Loucy (cell line): ENCODE measurements at regions not wholly inside any gene's neighbourhood (a gene's known extent, or its start where the extent isn't known, plus 50 kb on each side); places are given as distances from the start of the nearest gene placed in this dataset.

Experiments
- H2AFZ ChIP-seq: fragments of 200-600 bp; sonication (generic); 2 replicates; pipeline ENCODE4 v1.6.0; 2016; ENCODE audit warnings: antibody characterized with exemption, mild to moderate bottlenecking, low read length, moderate library complexity
- H3F3A ChIP-seq: fragments of 200-600 bp; 2 replicates; pipeline ENCODE4 v1.6.0; 2016; ENCODE audit warnings: antibody characterized with exemption, low read depth, mild to moderate bottlenecking
- H3K27me3 ChIP-seq: fragments of 200-600 bp; sonication (generic); 2 replicates; pipeline ENCODE4 v1.6.1; 2014; ENCODE audit warnings: low read length, mild to moderate bottlenecking; ENCODE audit not compliant: insufficient read depth, poor library complexity, severe bottlenecking
- H3K36me3 ChIP-seq: fragments of 200-600 bp; sonication (generic); 2 replicates; pipeline ENCODE4 v1.6.1; 2016; ENCODE audit warnings: low read length; ENCODE audit not compliant: insufficient read depth
- H3K4me1 ChIP-seq: fragments of 200-600 bp; sonication (generic); 2 replicates; pipeline ENCODE4 v1.5.1; 2014; ENCODE audit warnings: low read length, mild to moderate bottlenecking; ENCODE audit not compliant: insufficient read depth, poor library complexity, severe bottlenecking
- H3K4me2 ChIP-seq: fragments of 200-600 bp; sonication (generic); 2 replicates; pipeline ENCODE4 v1.6.0; 2014; ENCODE audit warnings: antibody characterized with exemption, low read length, low read depth, mild to moderate bottlenecking; ENCODE audit not compliant: poor library complexity, severe bottlenecking
- H3K4me3 ChIP-seq: fragments of 200-600 bp; sonication (generic); 2 replicates; pipeline ENCODE4 v1.5.1; 2014; ENCODE audit warnings: low read length, mild to moderate bottlenecking, mixed read lengths; ENCODE audit not compliant: poor library complexity, severe bottlenecking
- H3K79me2 ChIP-seq: fragments of 200-600 bp; sonication (generic); 2 replicates; pipeline ENCODE4 v1.6.1; 2014; ENCODE audit warnings: low read length; ENCODE audit not compliant: insufficient read depth
- H3K9ac ChIP-seq: fragments of 200-600 bp; sonication (generic); 2 replicates; pipeline ENCODE4 v1.6.0; 2014; ENCODE audit warnings: mild to moderate bottlenecking, low read depth, low read length, moderate library complexity; ENCODE audit not compliant: poor library complexity, severe bottlenecking
- H3K9me2 ChIP-seq: fragments of 200-600 bp; sonication (generic); replicated peaks from 2 replicates; pipeline ENCODE4 v1.6.1; 2016; ENCODE audit warnings: low read depth, low read length, mixed read lengths
- H3K9me3 ChIP-seq: fragments of 200-600 bp; sonication (generic); 2 replicates; pipeline ENCODE4 v1.6.1; 2014; ENCODE audit warnings: mild to moderate bottlenecking, antibody characterized with exemption, low read length, low read depth; ENCODE audit not compliant: insufficient read depth
- H4K20me1 ChIP-seq: fragments of 200-600 bp; sonication (generic); 2 replicates; pipeline ENCODE4 v1.6.0; 2014; ENCODE audit warnings: antibody characterized with exemption, low read length, mild to moderate bottlenecking; ENCODE audit not compliant: insufficient read depth, poor library complexity, severe bottlenecking
- EZH2phosphoT487 ChIP-seq: fragments of 200-600 bp; IDR thresholded peaks from 2 replicates; pipeline ENCODE4 v1.6.1; 2018; ENCODE audit warnings: antibody characterized with exemption, mild to moderate bottlenecking, moderate library complexity, borderline replicate concordance
- TF ChIP-seq, protein P1 (sequence below): fragments of 200-600 bp; sonication (generic); conservative IDR thresholded peaks from 2 replicates; pipeline ENCODE4 v1.5.1; 2014; ENCODE audit warnings: mild to moderate bottlenecking, antibody characterized with exemption, low read length

DNA sequence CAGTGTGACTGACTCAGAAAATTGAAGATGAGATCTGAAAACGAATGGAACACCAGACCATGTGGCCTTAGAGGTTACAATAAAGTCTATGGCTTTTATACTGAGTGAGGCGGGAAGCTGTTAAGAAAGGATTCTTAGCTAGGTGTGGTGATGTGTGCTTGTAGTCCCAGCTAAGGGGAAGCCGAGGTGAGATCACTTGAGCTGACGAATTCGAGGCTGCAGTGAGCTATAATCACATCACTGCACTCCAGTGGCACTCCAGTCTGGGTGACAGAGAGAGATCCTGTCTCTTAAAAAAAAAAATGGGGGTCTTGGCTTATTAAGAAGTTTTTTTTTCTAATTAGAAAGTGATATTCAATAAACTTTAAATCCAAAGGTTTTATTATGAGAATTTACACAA, 678.6 kb downstream of the TMTC2 start:
- H3K79me2 ChIP-seq = no peaks in the 10 kb centered on the region
- no peaks in the 10 kb centered on the region for H3F3A ChIP-seq
- no peaks in the 10 kb centered on the region for H3K4me1 ChIP-seq
- H3K9me2 ChIP-seq = no peaks in the 10 kb centered on the region
- no peak overlapping the region for H3K4me3 ChIP-seq
- no peaks in the 10 kb centered on the region for H4K20me1 ChIP-seq
- no peak overlapping the region for H3K9ac ChIP-seq
- no peak for TF ChIP-seq EZH2phosphoT487
- TF ChIP-seq, protein P1, sequence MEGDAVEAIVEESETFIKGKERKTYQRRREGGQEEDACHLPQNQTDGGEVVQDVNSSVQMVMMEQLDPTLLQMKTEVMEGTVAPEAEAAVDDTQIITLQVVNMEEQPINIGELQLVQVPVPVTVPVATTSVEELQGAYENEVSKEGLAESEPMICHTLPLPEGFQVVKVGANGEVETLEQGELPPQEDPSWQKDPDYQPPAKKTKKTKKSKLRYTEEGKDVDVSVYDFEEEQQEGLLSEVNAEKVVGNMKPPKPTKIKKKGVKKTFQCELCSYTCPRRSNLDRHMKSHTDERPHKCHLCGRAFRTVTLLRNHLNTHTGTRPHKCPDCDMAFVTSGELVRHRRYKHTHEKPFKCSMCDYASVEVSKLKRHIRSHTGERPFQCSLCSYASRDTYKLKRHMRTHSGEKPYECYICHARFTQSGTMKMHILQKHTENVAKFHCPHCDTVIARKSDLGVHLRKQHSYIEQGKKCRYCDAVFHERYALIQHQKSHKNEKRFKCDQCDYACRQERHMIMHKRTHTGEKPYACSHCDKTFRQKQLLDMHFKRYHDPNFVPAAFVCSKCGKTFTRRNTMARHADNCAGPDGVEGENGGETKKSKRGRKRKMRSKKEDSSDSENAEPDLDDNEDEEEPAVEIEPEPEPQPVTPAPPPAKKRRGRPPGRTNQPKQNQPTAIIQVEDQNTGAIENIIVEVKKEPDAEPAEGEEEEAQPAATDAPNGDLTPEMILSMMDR = no peak
- H3K36me3 ChIP-seq = no peaks in the 10 kb centered on the region
- H3K4me2 ChIP-seq = no peak overlapping the region
- H3K9me3 ChIP-seq = no peaks in the 10 kb centered on the region
- no peaks in the 10 kb centered on the region for H3K27me3 ChIP-seq
- H2AFZ ChIP-seq = no peak overlapping the region

DNA sequence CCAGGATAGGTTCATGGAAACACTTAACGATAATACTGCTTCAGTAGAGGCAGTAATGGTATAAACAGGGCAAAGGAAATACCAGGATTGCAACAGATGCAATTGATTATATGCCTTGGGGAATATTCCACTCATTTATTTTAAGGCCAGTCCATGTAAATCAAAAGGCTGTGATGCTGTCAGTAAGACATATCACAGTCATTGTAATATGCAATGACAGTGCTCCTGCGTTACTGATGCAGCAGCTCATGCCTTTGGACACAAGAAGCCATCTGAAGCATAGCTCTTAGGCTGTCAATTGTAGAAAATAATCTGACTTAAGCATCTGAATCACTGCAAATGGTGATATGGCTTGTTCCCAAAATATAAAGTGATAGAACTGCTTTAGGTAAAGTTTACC, 674.8 kb downstream of the TMTC2 start:
- no peak for TF ChIP-seq EZH2phosphoT487
- TF ChIP-seq, protein P1 = no peak
- Histone ChIP-seq H3K27me3 (no peaks in the 10 kb centered on the region), H3K4me2 (no peak overlapping the region), H3K9me2 (no peaks in the 10 kb centered on the region), H3K9ac (no peak overlapping the region), H3F3A (no peaks in the 10 kb centered on the region), H3K36me3 (no peaks in the 10 kb centered on the region), H3K4me1 (no peaks in the 10 kb centered on the region), H3K4me3 (no peak overlapping the region), H3K79me2 (no peaks in the 10 kb centered on the region), H3K9me3 (no peaks in the 10 kb centered on the region), H4K20me1 (no peaks in the 10 kb centered on the region), H2AFZ (no peak overlapping the region)

DNA sequence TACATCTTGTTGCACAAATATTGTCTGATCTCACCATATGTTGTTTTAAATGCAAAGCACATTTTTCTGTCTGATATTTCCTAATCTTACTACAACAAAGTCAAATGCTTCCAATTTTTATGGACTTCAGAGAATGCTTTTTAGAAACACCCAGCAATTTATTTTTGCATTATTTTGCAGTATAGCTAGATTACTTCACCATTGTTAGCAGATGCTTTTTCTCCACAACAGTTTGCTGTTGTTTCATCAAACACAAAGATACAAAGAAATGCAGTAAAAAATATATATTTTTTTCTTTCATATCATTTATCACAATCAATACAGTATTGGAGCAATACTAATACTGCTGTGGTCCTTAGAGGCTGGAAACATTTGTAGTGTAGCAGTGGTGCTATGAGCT, 674.4 kb downstream of the TMTC2 start:
- Histone ChIP-seq H3K36me3 (no peaks in the 10 kb centered on the region), H3K4me1 (no peaks in the 10 kb centered on the region), H3K4me2 (no peak overlapping the region), H3F3A (no peaks in the 10 kb centered on the region), H3K27me3 (no peaks in the 10 kb centered on the region), H3K9me3 (no peaks in the 10 kb centered on the region), H3K4me3 (no peak overlapping the region), H3K79me2 (no peaks in the 10 kb centered on the region), H4K20me1 (no peaks in the 10 kb centered on the region), H3K9me2 (no peaks in the 10 kb centered on the region), H3K9ac (no peak overlapping the region), H2AFZ (no peak overlapping the region)
- no peak for TF ChIP-seq EZH2phosphoT487
- TF ChIP-seq, protein P1 = no peak
